Fibroblast of the aortic adventitia (primary cell): ENCODE measurements at regions not wholly inside any gene's neighbourhood (a gene's known extent, or its start where the extent isn't known, plus 50 kb on each side); places are given as distances from the start of the nearest gene placed in this dataset.
"Not testable (repeated sequence)": the region's sequence is repeated elsewhere in the genome, so short reads cannot be mapped to it uniquely, and the experiment has no call there.

Experiments
- DNase-seq: peaks from one replicate; pipeline ENCODE4 v3.0.0-alpha.2; 2010; ENCODE audit warnings: low read depth
- H3K4me3 ChIP-seq: 2 replicates; pipeline ENCODE4 v1.5.1; 2011; ENCODE audit warnings: low read depth, mild to moderate bottlenecking, control low read depth, low read length, moderate library complexity
- CTCF ChIP-seq: IDR thresholded peaks from 2 replicates; pipeline ENCODE4 v1.5.1; 2011; ENCODE audit warnings: mild to moderate bottlenecking, low read length, control low read depth, inconsistent platforms; ENCODE audit not compliant: insufficient read depth

GRCh38 chr6:164045082-164045481, 630.6 kb downstream of the QKI start:
- H3K4me3 ChIP-seq: no peak overlapping the region
- DNase-seq: no peak
- TF ChIP-seq CTCF: no peak

GRCh38 chr6:164043656-164044055, 629.1 kb downstream of the QKI start:
- DNase-seq, H3K4me3 ChIP-seq: not testable (repeated sequence)

- no peak for TF ChIP-seq CTCF
- no peak for DNase-seq
- H3K4me3 ChIP-seq: no peak overlapping the region
Measured at GRCh38 chr6:164042212-164042611, 627.7 kb downstream of the QKI start.

GRCh38 chr6:164040994-164041393, 626.5 kb downstream of the QKI start:
- TF ChIP-seq CTCF: no peak
- DNase-seq: no peak

GRCh38 chr6:164039954-164040375, 625.4 kb downstream of the QKI start:
- no peak for TF ChIP-seq CTCF
- H3K4me3 ChIP-seq: no peak overlapping the region
- DNase-seq: no peak

More at GRCh38 chr6:164040994-164041393, 626.5 kb downstream of the QKI start:
- H3K4me3 ChIP-seq: no peak overlapping the region

GRCh38 chr6:164037171-164037870, 622.8 kb downstream of the QKI start:
- TF ChIP-seq CTCF: no peak
- DNase-seq: no peak
- no peak overlapping the region for H3K4me3 ChIP-seq

GRCh38 chr6:164035900-164036485, 621.5 kb downstream of the QKI start:
- TF ChIP-seq CTCF: no peak
- DNase-seq: no peak
- no peak overlapping the region for H3K4me3 ChIP-seq
